Fibroblast of mammary gland (primary cell): ENCODE measurements at regions not wholly inside any gene's neighbourhood (a gene's known extent, or its start where the extent isn't known, plus 50 kb on each side); places are given as distances from the start of the nearest gene placed in this dataset.
A peak's percentile ranks its signal among the peaks of the same experiment; 100 is the strongest.

Source experiments
- DNase-seq: peaks from one replicate; pipeline ENCODE4 v3.0.0-alpha.2; 2010; ENCODE audit warnings: low read depth
- H3K4me3 ChIP-seq: 2 replicates; pipeline ENCODE4 v1.5.1; 2011; ENCODE audit warnings: low read depth, mild to moderate bottlenecking, low read length, moderate library complexity; ENCODE audit not compliant: control insufficient read depth
- TF ChIP-seq, protein P1 (sequence below): conservative IDR thresholded peaks from 2 replicates; pipeline ENCODE4 v1.5.1; 2011; ENCODE audit warnings: low read depth, low read length, inconsistent platforms; ENCODE audit not compliant: control insufficient read depth, insufficient read depth

DNA sequence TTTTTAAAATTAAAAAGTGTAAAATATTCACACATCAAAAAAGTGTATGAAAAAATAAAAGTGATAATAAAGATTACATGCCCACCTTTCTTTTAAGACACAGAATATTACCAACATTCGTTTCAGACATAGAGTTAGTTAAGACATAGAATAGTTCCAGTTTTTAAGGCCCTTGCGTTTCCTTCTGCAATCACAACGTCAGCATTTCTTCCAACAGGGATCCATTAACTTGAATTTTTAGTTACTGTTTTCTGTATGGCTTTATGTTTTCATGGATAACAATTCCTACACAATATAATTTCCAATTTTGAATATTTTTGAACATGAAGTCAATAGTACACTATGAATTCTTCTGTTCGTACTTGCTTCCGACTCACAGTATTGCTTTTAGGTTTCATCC lies 170.8 kb upstream of the C11orf87 start:
- no peak overlapping the region for H3K4me3 ChIP-seq
- no peak for DNase-seq
- TF ChIP-seq, protein P1, sequence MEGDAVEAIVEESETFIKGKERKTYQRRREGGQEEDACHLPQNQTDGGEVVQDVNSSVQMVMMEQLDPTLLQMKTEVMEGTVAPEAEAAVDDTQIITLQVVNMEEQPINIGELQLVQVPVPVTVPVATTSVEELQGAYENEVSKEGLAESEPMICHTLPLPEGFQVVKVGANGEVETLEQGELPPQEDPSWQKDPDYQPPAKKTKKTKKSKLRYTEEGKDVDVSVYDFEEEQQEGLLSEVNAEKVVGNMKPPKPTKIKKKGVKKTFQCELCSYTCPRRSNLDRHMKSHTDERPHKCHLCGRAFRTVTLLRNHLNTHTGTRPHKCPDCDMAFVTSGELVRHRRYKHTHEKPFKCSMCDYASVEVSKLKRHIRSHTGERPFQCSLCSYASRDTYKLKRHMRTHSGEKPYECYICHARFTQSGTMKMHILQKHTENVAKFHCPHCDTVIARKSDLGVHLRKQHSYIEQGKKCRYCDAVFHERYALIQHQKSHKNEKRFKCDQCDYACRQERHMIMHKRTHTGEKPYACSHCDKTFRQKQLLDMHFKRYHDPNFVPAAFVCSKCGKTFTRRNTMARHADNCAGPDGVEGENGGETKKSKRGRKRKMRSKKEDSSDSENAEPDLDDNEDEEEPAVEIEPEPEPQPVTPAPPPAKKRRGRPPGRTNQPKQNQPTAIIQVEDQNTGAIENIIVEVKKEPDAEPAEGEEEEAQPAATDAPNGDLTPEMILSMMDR: no peak

DNA sequence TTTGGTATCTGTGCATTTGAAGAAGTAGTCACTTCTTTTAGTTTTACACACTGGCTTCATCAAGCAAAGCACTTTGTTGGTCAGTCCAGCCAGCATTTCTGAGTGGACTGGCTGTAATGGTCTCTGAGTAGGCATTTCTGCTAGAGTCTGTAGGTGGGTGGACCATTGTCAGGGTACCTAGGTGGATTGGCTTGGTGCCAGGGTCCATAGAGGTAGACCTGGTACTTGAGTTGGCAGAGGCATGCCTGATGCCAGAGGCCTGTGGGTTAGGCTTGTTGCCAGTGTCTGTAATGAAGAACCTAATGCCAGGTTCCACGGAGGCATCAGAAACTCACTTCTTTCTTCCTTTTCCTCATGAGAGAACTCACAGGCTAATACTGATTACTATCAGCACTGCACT lies 157.9 kb upstream of the C11orf87 start:
- TF ChIP-seq, protein P1: no peak
- no peak for DNase-seq
- H3K4me3 ChIP-seq: no peak overlapping the region

DNA sequence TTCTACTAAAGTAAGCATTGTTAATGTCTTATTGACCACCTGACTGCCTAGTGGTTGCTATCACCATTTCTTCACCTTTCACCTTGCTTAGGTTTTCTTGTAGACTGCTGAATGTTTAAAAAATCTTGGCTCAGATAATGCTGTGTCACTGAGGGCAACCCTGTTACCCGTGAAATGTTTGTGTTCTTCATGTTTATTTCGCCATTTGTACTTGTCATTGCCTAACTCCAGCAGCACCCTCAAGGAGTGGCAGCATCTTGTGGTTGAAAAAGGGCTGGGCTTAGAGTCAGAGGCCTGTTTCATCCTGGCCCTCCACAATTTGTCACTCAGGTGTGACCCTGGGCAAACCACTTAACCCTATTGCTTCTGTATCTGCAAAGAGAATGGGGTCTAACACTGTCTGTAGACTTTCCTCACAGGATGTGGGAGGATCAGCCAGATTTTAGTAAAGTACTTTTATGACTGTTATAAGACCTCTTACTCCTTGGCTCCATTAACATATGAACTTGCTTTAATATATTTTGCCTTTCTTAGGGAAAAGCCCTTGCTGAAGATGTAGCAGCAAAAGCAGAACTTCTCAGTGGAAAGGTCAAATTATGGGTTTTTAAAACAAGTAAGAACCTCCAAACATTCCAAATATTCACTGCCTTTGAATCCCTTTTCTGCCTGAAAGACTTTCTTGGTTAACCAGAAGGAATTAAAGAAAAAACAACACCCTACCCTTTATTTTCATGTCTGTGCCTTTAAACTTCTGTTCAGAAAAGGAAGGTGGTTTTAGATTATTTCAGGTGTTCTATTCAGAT lies 154.5 kb upstream of the C11orf87 start:
- TF ChIP-seq, protein P1: no peak
- DNase-seq: no peak
- H3K4me3 ChIP-seq: no peak overlapping the region

- TF ChIP-seq, protein P1: no peak
- H3K4me3 ChIP-seq: no peak overlapping the region
- DNase-seq: no peak
These were observed 146.1 kb upstream of the C11orf87 start for GRCh38 chr11:109275931-109276330.

DNA sequence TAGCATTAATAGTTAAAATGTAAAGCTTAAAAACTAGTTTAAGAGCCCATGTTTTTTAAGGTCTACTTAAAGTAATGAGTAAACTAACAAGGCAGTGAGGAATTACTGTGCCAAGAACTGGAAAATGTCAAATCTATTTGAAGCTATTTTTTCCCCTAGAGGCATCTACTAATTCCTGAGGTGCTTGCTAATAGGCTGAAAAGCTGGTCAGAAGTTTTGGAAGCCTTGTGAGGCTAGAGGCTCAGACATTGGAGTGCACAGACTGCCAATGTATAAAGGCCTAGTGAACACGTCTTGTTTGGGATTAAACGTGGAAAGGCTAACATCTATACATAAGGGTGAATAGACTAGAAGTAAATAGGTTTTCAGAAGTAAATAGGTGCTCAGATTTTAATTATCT lies 136.5 kb upstream of the C11orf87 start:
- TF ChIP-seq, protein P1: no peak
- no peak overlapping the region for H3K4me3 ChIP-seq
- no peak for DNase-seq

DNA sequence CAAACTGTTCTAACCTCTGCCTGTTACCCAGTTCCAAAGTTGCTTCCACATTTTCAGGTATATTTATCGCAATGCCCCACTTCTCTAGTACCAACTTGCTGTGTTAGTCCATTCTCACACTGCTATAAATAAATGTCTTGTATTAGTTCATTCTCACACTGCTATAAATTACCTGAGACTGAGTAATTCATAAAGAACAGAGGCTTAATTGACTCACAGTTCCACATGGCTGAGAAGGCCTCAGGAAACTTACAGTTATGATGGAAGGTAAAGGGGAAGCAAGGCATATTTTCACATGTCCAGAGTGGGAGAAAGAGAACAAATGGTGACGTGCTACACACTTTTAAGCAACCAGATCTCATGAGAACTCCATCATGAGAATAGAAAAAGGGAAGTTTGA lies 130.4 kb upstream of the C11orf87 start:
- no peak for DNase-seq
- no peak overlapping the region for H3K4me3 ChIP-seq
- TF ChIP-seq, protein P1: no peak

GRCh38 chr11:109298865-109299264 lies 123.1 kb upstream of the C11orf87 start:
- no peak overlapping the region for H3K4me3 ChIP-seq
- peak; percentile 30 for DNase-seq
- TF ChIP-seq, protein P1: no peak
